ENCODE measurements at regions not wholly inside any gene's neighbourhood (a gene's known extent, or its start where the extent isn't known, plus 50 kb on each side); places are given as distances from the start of the nearest gene placed in this dataset.

GRCh38 chr2:89781962-89782361, 1090.5 kb downstream of the RPIA start:
- no peak for TF ChIP-seq CTCF (conservative IDR thresholded peaks at IDR 0.05; ENCODE audit: low read length)
- no peak for TF ChIP-seq EZH2phosphoT487 (IDR thresholded peaks at IDR 0.05; ENCODE audit: borderline replicate concordance, low read depth, low read length)
